ENCODE measurements at regions not wholly inside any gene's neighbourhood (a gene's known extent, or its start where the extent isn't known, plus 50 kb on each side); places are given as distances from the start of the nearest gene placed in this dataset.

DNA sequence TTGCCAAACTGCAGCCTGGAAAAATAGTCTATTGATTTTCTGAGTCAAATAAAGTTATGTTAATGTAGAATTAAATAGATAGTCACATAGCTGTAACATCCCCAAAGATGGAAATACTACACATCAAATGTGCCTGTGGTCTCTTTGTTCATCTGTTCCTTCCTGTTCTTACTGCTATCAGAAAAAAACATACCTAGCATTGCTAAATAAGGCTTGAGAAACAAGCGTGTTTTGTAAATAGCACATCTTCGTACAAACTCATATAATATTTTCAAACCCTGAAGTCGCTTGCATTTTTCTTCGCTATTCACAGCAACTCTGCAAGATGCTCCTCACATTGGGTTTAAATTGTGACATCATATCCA is 116.1 kb downstream of the KLF6 start:
- DNase-seq (ENCODE audit: extremely low read depth, low read depth), result no peak
- TF ChIP-seq, protein P1, sequence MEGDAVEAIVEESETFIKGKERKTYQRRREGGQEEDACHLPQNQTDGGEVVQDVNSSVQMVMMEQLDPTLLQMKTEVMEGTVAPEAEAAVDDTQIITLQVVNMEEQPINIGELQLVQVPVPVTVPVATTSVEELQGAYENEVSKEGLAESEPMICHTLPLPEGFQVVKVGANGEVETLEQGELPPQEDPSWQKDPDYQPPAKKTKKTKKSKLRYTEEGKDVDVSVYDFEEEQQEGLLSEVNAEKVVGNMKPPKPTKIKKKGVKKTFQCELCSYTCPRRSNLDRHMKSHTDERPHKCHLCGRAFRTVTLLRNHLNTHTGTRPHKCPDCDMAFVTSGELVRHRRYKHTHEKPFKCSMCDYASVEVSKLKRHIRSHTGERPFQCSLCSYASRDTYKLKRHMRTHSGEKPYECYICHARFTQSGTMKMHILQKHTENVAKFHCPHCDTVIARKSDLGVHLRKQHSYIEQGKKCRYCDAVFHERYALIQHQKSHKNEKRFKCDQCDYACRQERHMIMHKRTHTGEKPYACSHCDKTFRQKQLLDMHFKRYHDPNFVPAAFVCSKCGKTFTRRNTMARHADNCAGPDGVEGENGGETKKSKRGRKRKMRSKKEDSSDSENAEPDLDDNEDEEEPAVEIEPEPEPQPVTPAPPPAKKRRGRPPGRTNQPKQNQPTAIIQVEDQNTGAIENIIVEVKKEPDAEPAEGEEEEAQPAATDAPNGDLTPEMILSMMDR (IDR thresholded peaks at IDR 0.05; ENCODE audit: low read depth, low read length), result no peak

DNA sequence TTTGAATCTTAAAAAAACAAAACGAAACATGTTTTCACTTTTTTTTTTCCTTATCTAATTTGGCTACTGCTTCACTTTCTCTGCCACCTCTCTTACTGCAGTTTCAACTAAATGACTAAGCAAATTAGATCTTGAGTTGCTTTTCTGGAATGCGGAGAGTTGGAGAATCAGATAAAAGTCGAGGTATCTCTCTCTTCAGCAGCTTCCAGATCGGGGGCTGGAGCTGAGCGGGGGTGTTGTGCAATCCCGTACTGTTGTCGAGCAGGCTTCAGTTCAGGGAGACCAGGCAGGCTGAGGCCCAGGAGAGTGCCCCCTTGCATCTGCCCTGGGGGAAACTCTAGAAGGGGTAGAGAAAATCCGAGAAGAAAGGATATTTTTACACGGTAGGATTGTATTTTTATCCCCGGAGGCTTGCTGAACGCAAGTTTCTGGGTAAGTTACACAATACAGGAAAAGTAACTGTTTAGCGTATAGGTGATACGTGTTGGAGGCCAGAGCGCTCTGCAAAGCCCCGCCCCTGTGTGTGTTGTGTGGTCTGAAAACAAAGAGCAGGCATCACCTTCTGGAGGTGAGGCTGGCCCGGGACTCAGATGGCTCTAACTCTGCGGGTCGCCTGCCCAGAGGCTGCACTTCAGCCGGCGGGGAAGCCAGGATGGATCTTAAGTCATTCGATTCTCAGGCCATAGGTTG is 116.6 kb downstream of the KLF6 start:
- no peak for DNase-seq (ENCODE audit: extremely low read depth, low read depth)
- TF ChIP-seq, protein P1 (IDR thresholded peaks at IDR 0.05; ENCODE audit: low read depth, low read length), result no peak

DNA sequence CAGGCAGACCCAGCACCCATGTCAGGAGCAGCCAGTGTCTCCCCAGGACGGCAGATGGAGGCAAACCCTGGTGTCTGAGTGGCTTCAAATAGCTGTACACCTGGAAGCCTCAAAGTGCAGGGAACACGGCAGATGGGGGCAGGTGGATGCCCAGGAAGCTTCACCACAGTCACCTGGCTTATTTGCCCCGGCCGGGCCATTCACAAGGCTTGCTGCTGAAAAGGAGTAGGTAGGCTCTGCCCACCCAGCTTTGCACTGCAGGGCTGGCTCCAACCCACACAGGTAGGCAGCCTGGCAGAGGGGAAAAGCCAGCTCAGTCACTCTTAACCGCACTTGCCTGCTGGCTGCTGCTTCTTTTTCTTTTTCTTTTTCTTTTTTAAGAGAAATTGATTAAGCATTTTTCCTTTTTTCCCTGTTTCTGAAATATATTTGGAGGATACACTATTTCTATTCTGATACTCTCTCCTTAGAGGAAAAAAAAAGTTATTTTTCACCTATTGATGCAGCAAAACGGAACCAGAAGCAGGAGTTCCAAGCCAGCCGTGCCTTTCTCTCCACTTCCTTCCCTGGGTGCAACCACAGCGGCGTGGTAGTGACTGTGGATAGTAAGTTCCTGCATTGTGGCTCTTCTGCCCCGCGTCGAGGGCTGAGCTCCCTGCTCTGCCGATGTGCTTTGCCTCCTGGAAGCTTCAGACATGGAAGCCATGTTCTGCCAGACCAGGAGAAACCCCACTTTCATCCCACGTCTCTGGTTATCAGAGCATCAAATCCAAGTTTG is 118.3 kb downstream of the KLF6 start:
- TF ChIP-seq, protein P1 (IDR thresholded peaks at IDR 0.05; ENCODE audit: low read depth, low read length), result no peak
- DNase-seq (ENCODE audit: extremely low read depth, low read depth), result no peak

DNA sequence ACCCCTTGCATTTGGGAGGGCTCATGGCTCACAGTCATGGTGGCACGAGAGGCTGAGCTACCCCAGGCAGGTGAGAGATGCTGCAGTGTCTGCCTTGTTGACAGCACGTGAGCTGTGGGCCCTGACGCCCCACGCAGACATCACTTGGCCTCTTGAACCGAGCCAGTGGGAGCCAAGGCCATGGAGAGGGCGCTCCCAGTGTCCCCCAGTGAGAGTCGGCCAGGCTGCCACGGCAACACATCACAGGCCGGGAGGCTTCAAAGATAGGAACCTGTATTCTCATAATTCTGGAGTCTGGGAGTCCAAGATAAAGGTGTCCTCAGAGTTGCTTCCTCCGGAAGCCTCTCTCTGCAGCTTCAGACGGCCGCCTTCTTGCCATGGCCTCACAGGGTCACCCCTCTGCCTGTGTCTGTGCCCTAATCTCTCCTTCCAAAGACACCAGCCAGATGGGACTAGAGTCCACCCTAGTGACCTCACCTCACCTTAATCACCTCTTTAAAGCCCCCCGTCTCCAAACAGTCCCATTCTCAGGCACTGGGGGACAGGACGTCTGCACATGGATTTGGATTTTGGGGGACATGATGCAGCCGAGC is 119.6 kb downstream of the KLF6 start:
- TF ChIP-seq, protein P1 (IDR thresholded peaks at IDR 0.05; ENCODE audit: low read depth, low read length), result no peak
- DNase-seq (ENCODE audit: extremely low read depth, low read depth), result no peak

DNA sequence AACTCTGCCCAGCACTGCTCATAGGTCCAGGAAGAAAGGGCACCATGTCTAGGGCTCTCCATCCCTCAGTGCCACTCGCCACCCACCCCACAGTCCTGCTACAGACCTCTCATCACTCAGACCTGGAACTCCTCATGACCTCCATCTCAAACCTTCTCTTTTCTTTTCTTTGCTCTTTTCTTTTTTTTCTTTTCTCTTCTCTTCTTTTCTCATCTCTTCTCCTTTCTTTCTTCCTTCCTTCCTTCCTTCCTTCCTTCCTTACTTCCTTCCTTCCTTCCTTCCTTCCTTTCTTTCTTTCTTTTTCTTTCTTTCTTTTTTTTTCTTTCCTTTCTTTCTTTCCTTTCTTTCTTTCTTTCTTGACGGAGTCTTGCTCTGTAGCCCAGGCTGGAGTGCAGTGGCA is 122.2 kb downstream of the KLF6 start:
- TF ChIP-seq, protein P1 (IDR thresholded peaks at IDR 0.05; ENCODE audit: low read depth, low read length), result no peak
- DNase-seq (ENCODE audit: extremely low read depth, low read depth), result no peak

DNA sequence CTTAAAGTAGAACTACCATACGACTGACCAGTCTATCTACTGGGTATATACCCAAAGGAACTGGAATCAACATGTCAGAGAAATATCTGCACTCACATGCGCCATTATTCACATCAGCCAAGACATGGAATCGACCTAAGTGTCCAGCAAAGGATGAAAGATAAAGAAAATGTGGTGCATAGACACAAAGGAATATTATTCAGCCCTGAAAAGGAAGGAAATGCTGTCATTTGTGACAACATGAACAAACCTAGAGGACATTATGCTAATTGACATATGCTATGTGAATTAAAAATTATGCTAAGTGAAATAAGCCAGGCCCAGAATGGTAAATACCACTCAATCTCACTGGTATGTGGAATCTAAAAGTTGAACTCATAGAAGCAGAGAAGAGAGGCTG is 123.7 kb downstream of the KLF6 start:
- TF ChIP-seq, protein P1 (IDR thresholded peaks at IDR 0.05; ENCODE audit: low read depth, low read length), result no peak

DNA sequence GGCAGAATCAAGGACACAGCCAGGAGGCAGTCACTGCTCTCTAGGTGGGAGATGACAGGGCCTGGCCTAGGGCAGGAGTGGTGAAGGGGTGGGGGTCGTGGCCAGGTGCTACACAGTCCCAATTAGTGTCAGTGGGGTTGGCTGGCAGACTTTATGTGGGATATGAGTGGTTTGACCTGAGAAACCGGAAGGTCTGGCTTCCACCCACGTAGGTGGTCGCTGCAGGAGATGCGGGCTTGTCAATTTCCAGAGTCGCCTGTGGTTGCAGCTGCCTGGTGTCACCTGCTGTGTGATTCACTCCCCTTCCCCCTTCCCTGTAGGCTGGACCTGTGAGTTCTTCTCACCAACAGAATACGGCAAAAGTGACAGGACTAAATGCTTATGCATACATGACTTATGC is 124.3 kb downstream of the KLF6 start:
- TF ChIP-seq, protein P1 (IDR thresholded peaks at IDR 0.05; ENCODE audit: low read depth, low read length), result no peak
- DNase-seq (ENCODE audit: extremely low read depth, low read depth), result no peak

More for the DNA sequence above, 123.7 kb downstream of the KLF6 start:
- no peak for DNase-seq (ENCODE audit: extremely low read depth, low read depth)
